Breast epithelium (tissue), 3 donors: ENCODE measurements at regions not wholly inside any gene's neighbourhood (a gene's known extent, or its start where the extent isn't known, plus 50 kb on each side); places are given as distances from the start of the nearest gene placed in this dataset.

ENCODE experiments used
- CTCF ChIP-seq, 3 donors: fragments of 450-650 bp; IDR thresholded peaks; one replicate each; pipeline ENCODE4 v1.5.1; 2016 to 2017; ENCODE audit warnings: antibody characterized with exemption in 3 of 3, mild to moderate bottlenecking in 3 of 3, moderate library complexity in 3 of 3
- POLR2A ChIP-seq: fragments of 450-650 bp; IDR thresholded peaks from one replicate; pipeline ENCODE4 v1.6.1; 2016; ENCODE audit warnings: antibody characterized with exemption, mild to moderate bottlenecking, moderate library complexity
- POLR2AphosphoS5 ChIP-seq, 3 donors: sonication (generic); formaldehyde crosslinking; IDR thresholded peaks; one replicate each; pipeline ENCODE4 v1.6.1; 2017; ENCODE audit warnings: antibody characterized with exemption in 3 of 3

DNA sequence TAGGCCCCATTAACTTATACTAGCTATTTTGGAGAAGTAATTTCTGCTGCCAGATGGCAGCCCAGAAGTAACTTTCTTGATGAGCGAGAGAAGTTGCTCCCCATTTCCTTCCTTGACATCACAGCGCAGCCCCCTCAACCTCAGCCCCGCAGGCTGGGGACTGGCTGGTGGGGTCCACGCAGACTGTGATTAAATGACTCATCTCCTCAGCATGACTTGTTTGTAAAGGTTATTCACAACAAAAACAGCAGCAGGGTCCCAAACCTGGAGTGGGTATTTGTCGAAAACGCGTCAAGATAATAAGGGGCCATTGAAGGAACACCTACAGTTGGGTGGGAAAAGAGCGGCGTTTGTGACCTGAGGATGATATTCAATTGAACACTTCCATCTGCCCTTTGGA lies 120.6 kb downstream of the TXNL1 start:
- TF ChIP-seq CTCF (IDR thresholded peaks at IDR 0.05): no peak
- TF ChIP-seq POLR2AphosphoS5 (IDR thresholded peaks at IDR 0.05): no peak
- TF ChIP-seq POLR2A: no peak
